ENCODE measurements at regions not wholly inside any gene's neighbourhood (a gene's known extent, or its start where the extent isn't known, plus 50 kb on each side); places are given as distances from the start of the nearest gene placed in this dataset.
"Not testable (repeated sequence)": the region's sequence is repeated elsewhere in the genome, so short reads cannot be mapped to it uniquely, and the experiment has no call there.

- no peak for FAIRE-seq
- no peak for DNase-seq (ENCODE audit: low spot score)
These were observed 87.0 kb downstream of the PLSCR2 start for GRCh38 chr3:146382386-146382785.

- FAIRE-seq (no peak), DNase-seq (ENCODE audit: low spot score) (no peak)
These were observed 89.3 kb downstream of the PLSCR2 start for GRCh38 chr3:146380046-146380445.

GRCh38 chr3:146375219-146375618 is 94.1 kb downstream of the PLSCR2 start:
- FAIRE-seq = no peak
- no peak for DNase-seq (ENCODE audit: low spot score)

- no peak for FAIRE-seq
- no peak for DNase-seq (ENCODE audit: low spot score)
These were observed 95.2 kb downstream of the PLSCR2 start for GRCh38 chr3:146374146-146374545.

- FAIRE-seq = no peak
- DNase-seq (ENCODE audit: low spot score) = no peak
These were observed 97.5 kb downstream of the PLSCR2 start for GRCh38 chr3:146371902-146372301.

GRCh38 chr3:146368882-146369523 is 100.4 kb downstream of the PLSCR2 start:
- DNase-seq (ENCODE audit: low spot score) (no peak), FAIRE-seq (no peak)

GRCh38 chr3:146359841-146360240 is 108.9 kb upstream of the PLSCR4 start:
- FAIRE-seq (no peak), DNase-seq (ENCODE audit: low spot score) (no peak)

GRCh38 chr3:146354421-146354820 is 103.5 kb upstream of the PLSCR4 start:
- DNase-seq (ENCODE audit: low spot score) = peak; percentile 19
- not testable (repeated sequence) for FAIRE-seq

- no peak for FAIRE-seq
- DNase-seq (ENCODE audit: low spot score) = no peak
These were observed 99.9 kb upstream of the PLSCR4 start for GRCh38 chr3:146350852-146351251.

GRCh38 chr3:146345900-146346299 is 95.0 kb upstream of the PLSCR4 start:
- DNase-seq (ENCODE audit: low spot score) (no peak), FAIRE-seq (no peak)

GRCh38 chr3:146343551-146343950 is 92.6 kb upstream of the PLSCR4 start:
- FAIRE-seq (no peak), DNase-seq (ENCODE audit: low spot score) (no peak)

- DNase-seq (ENCODE audit: low spot score) (no peak), FAIRE-seq (no peak)
These were observed 92.1 kb upstream of the PLSCR4 start for GRCh38 chr3:146342989-146343388.

GRCh38 chr3:146339349-146339748 is 88.4 kb upstream of the PLSCR4 start:
- DNase-seq (ENCODE audit: low spot score) (no peak), FAIRE-seq (no peak)

GRCh38 chr3:146337991-146338390 is 87.1 kb upstream of the PLSCR4 start:
- DNase-seq (ENCODE audit: low spot score) (no peak), FAIRE-seq (no peak)

GRCh38 chr3:146335386-146335785 is 84.5 kb upstream of the PLSCR4 start:
- DNase-seq (ENCODE audit: low spot score) (no peak), FAIRE-seq (no peak)

- FAIRE-seq = no peak
- no peak for DNase-seq (ENCODE audit: low spot score)
These were observed 83.2 kb upstream of the PLSCR4 start for GRCh38 chr3:146334151-146334550.

- peak; percentile 80 for FAIRE-seq
These were observed 81.1 kb upstream of the PLSCR4 start for GRCh38 chr3:146331967-146332366.

GRCh38 chr3:146326875-146327543 is 76.1 kb upstream of the PLSCR4 start:
- peak; percentile 20 for FAIRE-seq

More at GRCh38 chr3:146331967-146332366, 81.1 kb upstream of the PLSCR4 start:
- DNase-seq (ENCODE audit: low spot score) = no peak

GRCh38 chr3:146325170-146325569 is 74.3 kb upstream of the PLSCR4 start:
- FAIRE-seq (no peak), DNase-seq (ENCODE audit: low spot score) (no peak)

More at GRCh38 chr3:146326875-146327543, 76.1 kb upstream of the PLSCR4 start:
- DNase-seq (ENCODE audit: low spot score) = no peak

GRCh38 chr3:146322216-146322817 is 71.4 kb upstream of the PLSCR4 start:
- no peak for FAIRE-seq
- no peak for DNase-seq (ENCODE audit: low spot score)

GRCh38 chr3:146314871-146315270 is 64.0 kb upstream of the PLSCR4 start:
- DNase-seq (ENCODE audit: low spot score) (no peak), FAIRE-seq (no peak)

- DNase-seq (ENCODE audit: low spot score) (no peak), FAIRE-seq (no peak)
These were observed 62.8 kb upstream of the PLSCR4 start for GRCh38 chr3:146313746-146314111.
